ENCODE measurements at regions not wholly inside any gene's neighbourhood (a gene's known extent, or its start where the extent isn't known, plus 50 kb on each side); places are given as distances from the start of the nearest gene placed in this dataset.

DNA sequence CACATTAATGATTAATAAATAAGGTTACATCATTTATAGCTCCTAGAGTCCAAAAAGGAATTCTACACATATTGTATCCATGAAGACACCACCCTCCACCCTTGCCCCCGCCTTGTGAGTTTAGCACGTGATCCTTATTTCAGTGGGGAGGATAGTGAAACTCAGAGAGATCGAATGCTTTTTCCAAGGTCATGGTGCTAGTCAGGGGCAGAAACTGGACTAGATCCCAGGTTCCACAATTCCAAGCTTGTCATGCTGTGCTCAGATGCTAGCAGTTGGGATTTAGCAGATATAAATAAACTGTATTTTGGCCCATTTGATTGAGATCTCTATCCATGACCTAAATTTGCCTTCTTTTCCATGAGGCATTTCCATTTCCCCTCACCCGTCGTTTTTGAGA is 227.4 kb upstream of the THRB start:
- no peaks in the 10 kb centered on the region for H3K4me1 ChIP-seq (ENCODE audit: control insufficient read depth, insufficient read depth, low read length)
- H3K9ac ChIP-seq (ENCODE audit: low read length), result no peak overlapping the region
- H3K27me3 ChIP-seq (ENCODE audit: control insufficient read depth, insufficient read depth, low read length), result no peaks in the 10 kb centered on the region
- no peaks in the 10 kb centered on the region for H3K36me3 ChIP-seq (ENCODE audit: control insufficient read depth, insufficient read depth, low read length)
- H3K27ac ChIP-seq (ENCODE audit: low read depth, low read length), result no peak overlapping the region
- H3K4me3 ChIP-seq (ENCODE audit: low read length), result no peak overlapping the region

DNA sequence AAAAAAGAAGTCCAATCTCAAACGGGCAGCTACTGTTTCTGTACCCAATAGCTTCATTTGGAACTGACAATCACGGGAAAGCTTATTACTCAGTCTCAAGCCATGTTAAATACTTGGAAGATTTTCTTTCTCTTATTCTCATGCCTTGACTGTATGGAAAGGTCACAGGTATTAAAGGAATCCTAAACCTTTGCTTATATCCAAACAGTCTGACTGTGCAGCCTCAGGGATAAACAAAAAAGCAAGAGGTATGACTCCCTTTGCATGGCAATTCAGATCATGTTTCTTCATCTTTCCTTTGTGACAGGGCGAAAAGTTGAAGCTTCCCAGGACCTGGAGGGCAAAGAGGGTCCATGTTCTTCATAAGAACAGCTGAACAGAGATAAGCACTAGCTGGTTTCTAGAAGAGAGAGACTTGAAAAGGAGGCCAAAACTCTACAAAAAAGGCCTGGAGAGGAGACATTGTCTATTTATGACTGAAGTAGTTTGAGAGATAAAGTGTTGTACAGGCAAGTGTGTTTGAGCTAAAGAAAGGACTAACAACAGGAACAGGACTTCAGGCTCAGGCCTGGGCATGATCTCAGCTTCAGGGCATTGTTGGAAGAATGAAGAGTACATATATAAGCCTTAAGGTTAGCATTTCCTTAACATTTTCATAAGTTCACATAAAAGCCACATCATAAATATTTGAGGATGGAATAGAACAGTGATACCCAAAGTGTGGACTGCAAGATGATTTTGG is 231.0 kb upstream of the THRB start:
- Histone ChIP-seq H3K4me3 (ENCODE audit: low read length) (no peak overlapping the region), H3K27me3 (ENCODE audit: control insufficient read depth, insufficient read depth, low read length) (no peaks in the 10 kb centered on the region), H3K27ac (ENCODE audit: low read depth, low read length) (no peak overlapping the region), H3K36me3 (ENCODE audit: control insufficient read depth, insufficient read depth, low read length) (no peaks in the 10 kb centered on the region), H3K4me1 (ENCODE audit: control insufficient read depth, insufficient read depth, low read length) (no peaks in the 10 kb centered on the region), H3K9ac (ENCODE audit: low read length) (no peak overlapping the region)

- Histone ChIP-seq H3K27me3 (ENCODE audit: control insufficient read depth, insufficient read depth, low read length) (no peaks in the 10 kb centered on the region), H3K4me3 (ENCODE audit: low read length) (no peak overlapping the region), H3K4me1 (ENCODE audit: control insufficient read depth, insufficient read depth, low read length) (no peaks in the 10 kb centered on the region), H3K9ac (ENCODE audit: low read length) (no peak overlapping the region), H3K36me3 (ENCODE audit: control insufficient read depth, insufficient read depth, low read length) (no peaks in the 10 kb centered on the region), H3K27ac (ENCODE audit: low read depth, low read length) (no peak overlapping the region)
Measured at GRCh38 chr3:24726423-24726822, 231.8 kb upstream of the THRB start.

DNA sequence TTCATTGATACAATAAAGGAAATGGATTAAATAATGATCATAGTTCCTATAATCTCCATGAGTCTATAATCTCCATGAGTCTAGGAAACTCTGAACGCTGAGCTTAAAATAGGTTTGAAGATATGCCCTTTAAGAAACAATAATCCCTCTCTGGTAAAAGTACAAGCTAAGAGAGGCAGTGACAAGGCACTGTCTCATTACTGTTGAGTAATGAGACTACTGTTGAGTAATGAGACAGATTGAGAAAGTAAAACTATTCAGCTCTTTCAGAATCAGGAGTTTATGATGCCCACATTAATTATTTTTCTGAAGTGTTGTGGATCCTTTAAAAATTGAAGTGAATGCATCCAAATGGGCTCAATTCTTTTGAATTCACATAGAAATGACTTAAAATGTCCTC is 235.5 kb upstream of the THRB start:
- Histone ChIP-seq H3K4me3 (ENCODE audit: low read length) (no peak overlapping the region), H3K27ac (ENCODE audit: low read depth, low read length) (no peak overlapping the region), H3K9ac (ENCODE audit: low read length) (no peak overlapping the region), H3K27me3 (ENCODE audit: control insufficient read depth, insufficient read depth, low read length) (no peaks in the 10 kb centered on the region), H3K4me1 (ENCODE audit: control insufficient read depth, insufficient read depth, low read length) (no peaks in the 10 kb centered on the region), H3K36me3 (ENCODE audit: control insufficient read depth, insufficient read depth, low read length) (no peaks in the 10 kb centered on the region)

DNA sequence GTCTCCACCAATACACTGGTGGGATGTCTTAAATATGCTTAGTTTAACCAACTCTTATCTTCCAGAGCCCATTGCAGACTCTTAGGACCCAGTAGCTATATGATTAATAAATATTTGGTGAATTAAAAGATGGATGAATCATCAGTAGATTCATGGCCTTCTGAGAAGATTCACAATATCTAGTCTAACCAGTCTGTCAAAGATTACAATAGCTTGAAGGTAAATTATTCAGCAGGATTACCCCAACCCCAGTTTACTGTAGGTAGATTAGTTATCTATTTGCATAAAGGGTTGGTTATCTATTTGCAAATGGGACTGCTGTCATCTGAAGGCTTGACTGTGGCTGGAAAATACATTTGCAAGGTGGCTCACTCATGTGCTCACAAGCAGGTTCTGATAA is 239.4 kb upstream of the THRB start:
- Histone ChIP-seq H3K9ac (ENCODE audit: low read length) (no peak overlapping the region), H3K36me3 (ENCODE audit: control insufficient read depth, insufficient read depth, low read length) (no peaks in the 10 kb centered on the region), H3K27ac (ENCODE audit: low read depth, low read length) (no peak overlapping the region), H3K4me1 (ENCODE audit: control insufficient read depth, insufficient read depth, low read length) (no peaks in the 10 kb centered on the region), H3K27me3 (ENCODE audit: control insufficient read depth, insufficient read depth, low read length) (no peaks in the 10 kb centered on the region), H3K4me3 (ENCODE audit: low read length) (no peak overlapping the region)

- H3K4me1 ChIP-seq (ENCODE audit: control insufficient read depth, insufficient read depth, low read length), result no peaks in the 10 kb centered on the region
- no peak overlapping the region for H3K9ac ChIP-seq (ENCODE audit: low read length)
Measured at GRCh38 chr3:24736701-24737100, 242.1 kb upstream of the THRB start.

GRCh38 chr3:24740326-24740725 is 245.7 kb upstream of the THRB start:
- no peaks in the 10 kb centered on the region for H3K27me3 ChIP-seq (ENCODE audit: control insufficient read depth, insufficient read depth, low read length)
- H3K36me3 ChIP-seq (ENCODE audit: control insufficient read depth, insufficient read depth, low read length), result no peaks in the 10 kb centered on the region
- no peak overlapping the region for H3K27ac ChIP-seq (ENCODE audit: low read depth, low read length)
- no peaks in the 10 kb centered on the region for H3K4me1 ChIP-seq (ENCODE audit: control insufficient read depth, insufficient read depth, low read length)
- H3K9ac ChIP-seq (ENCODE audit: low read length), result no peak overlapping the region
- no peak overlapping the region for H3K4me3 ChIP-seq (ENCODE audit: low read length)

More at GRCh38 chr3:24736701-24737100, 242.1 kb upstream of the THRB start:
- Histone ChIP-seq H3K36me3 (ENCODE audit: control insufficient read depth, insufficient read depth, low read length) (no peaks in the 10 kb centered on the region), H3K27me3 (ENCODE audit: control insufficient read depth, insufficient read depth, low read length) (no peaks in the 10 kb centered on the region), H3K4me3 (ENCODE audit: low read length) (no peak overlapping the region), H3K27ac (ENCODE audit: low read depth, low read length) (no peak overlapping the region)

- no peaks in the 10 kb centered on the region for H3K36me3 ChIP-seq (ENCODE audit: control insufficient read depth, insufficient read depth, low read length)
- H3K27me3 ChIP-seq (ENCODE audit: control insufficient read depth, insufficient read depth, low read length), result no peaks in the 10 kb centered on the region
- H3K27ac ChIP-seq (ENCODE audit: low read depth, low read length), result no peak overlapping the region
- no peak overlapping the region for H3K9ac ChIP-seq (ENCODE audit: low read length)
- no peak overlapping the region for H3K4me3 ChIP-seq (ENCODE audit: low read length)
- no peaks in the 10 kb centered on the region for H3K4me1 ChIP-seq (ENCODE audit: control insufficient read depth, insufficient read depth, low read length)
Measured at GRCh38 chr3:24741506-24741905, 246.9 kb upstream of the THRB start.

DNA sequence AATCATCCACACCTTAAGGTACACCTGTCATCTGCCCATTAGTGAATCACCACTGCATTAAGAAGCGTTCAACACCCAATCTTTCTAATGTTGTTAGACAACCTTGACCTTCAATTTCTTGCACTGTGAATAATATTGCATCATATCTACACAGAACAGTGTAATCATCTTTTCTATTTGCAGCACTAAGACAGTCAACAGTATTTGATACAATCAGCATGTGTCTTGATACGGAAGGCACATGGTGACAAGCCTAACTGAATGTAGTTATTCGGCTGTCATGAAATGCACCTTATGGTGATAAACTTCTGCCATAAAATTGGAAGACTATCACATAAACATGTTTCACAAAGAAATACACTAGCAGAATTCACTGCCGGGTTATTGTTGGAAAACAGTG is 253.9 kb upstream of the THRB start:
- H3K4me3 ChIP-seq (ENCODE audit: low read length), result no peak overlapping the region
- H3K36me3 ChIP-seq (ENCODE audit: control insufficient read depth, insufficient read depth, low read length), result no peaks in the 10 kb centered on the region
- H3K27me3 ChIP-seq (ENCODE audit: control insufficient read depth, insufficient read depth, low read length), result no peaks in the 10 kb centered on the region
- H3K4me1 ChIP-seq (ENCODE audit: control insufficient read depth, insufficient read depth, low read length), result no peaks in the 10 kb centered on the region
- H3K27ac ChIP-seq (ENCODE audit: low read depth, low read length), result no peak overlapping the region
- no peak overlapping the region for H3K9ac ChIP-seq (ENCODE audit: low read length)

DNA sequence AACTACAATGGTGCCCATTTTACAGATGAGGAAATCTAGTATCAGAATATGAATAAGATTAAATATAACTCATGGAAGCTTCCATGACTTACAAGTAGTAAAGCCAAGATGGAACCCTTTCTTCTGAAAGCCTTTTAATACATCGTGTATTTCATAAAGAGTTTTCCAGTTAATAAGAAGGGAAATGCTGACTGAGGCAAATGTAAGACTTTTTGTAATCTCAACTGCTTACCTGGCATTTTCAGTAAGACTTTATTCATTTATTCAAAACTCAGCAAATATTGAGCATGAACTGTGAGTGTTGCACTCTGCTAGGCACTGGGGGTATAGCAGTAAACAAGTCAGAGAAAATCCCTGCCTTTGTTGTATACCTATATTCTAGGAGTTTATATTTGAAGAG is 256.4 kb upstream of the THRB start:
- H3K27me3 ChIP-seq (ENCODE audit: control insufficient read depth, insufficient read depth, low read length), result no peaks in the 10 kb centered on the region
- H3K27ac ChIP-seq (ENCODE audit: low read depth, low read length), result no peak overlapping the region
- no peaks in the 10 kb centered on the region for H3K36me3 ChIP-seq (ENCODE audit: control insufficient read depth, insufficient read depth, low read length)
- H3K9ac ChIP-seq (ENCODE audit: low read length), result no peak overlapping the region
- no peaks in the 10 kb centered on the region for H3K4me1 ChIP-seq (ENCODE audit: control insufficient read depth, insufficient read depth, low read length)
- H3K4me3 ChIP-seq (ENCODE audit: low read length), result no peak overlapping the region

DNA sequence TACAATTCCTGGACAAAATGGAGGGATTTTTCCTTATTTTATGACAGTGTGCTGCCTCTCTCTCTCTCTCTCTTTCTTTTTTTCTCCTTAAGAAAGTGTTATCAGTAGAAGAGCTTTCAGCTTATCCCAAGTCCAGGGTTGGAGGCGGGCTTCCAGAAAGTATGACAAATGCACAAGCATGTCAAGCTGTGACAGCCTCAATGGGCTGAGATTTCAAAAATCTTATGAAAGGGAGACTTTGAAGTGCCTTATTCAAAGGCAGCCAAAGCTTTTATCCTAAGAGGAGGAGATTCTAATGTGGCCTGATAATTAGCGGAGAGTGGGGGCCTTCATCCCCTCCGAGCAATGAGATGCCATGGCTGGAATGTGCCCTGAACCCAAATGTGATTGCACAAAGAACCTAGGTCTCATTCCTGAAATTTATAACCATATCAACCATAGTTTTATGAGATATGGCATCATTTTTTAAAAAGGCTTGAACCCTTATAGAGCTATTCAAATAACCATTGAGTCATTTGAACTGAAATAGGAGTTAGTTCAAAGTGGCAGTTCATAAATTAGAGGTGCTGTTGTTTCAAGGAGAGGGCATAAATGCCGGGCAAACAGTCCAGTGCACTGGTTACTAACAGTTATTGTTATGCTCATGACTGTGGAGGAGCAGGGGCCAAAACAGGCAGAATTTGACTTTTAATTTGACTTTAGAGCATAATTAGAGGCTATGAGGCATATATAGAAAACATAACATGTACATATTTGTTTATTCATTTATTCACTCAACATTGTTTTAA is 261.6 kb upstream of the THRB start:
- no peaks in the 10 kb centered on the region for H3K36me3 ChIP-seq (ENCODE audit: control insufficient read depth, insufficient read depth, low read length)
- H3K27ac ChIP-seq (ENCODE audit: low read depth, low read length), result no peak overlapping the region
- H3K4me1 ChIP-seq (ENCODE audit: control insufficient read depth, insufficient read depth, low read length), result no peaks in the 10 kb centered on the region
- no peak overlapping the region for H3K9ac ChIP-seq (ENCODE audit: low read length)
- H3K27me3 ChIP-seq (ENCODE audit: control insufficient read depth, insufficient read depth, low read length), result no peaks in the 10 kb centered on the region
- H3K4me3 ChIP-seq (ENCODE audit: low read length), result no peak overlapping the region

DNA sequence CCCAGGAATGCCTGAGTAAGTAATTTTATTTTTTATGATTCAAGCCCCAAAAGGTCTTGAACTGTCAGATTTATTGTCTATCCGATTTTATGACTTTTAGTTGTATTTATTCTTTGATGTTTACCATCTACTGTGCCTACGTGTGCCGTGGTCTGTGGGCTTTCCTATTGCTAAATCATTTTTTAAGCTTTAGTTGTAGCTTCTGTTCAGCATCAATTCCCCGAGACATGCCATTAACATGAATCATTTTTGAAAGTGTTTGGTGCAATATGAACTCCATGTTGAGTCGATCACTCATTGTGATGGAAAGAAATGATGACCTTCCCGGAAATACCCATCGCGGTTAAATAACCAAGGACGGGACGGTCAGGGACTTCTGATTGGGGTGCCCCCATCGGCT is 268.7 kb upstream of the THRB start:
- Histone ChIP-seq H3K36me3 (ENCODE audit: control insufficient read depth, insufficient read depth, low read length) (no peaks in the 10 kb centered on the region), H3K27ac (ENCODE audit: low read depth, low read length) (no peak overlapping the region), H3K4me1 (ENCODE audit: control insufficient read depth, insufficient read depth, low read length) (no peaks in the 10 kb centered on the region), H3K27me3 (ENCODE audit: control insufficient read depth, insufficient read depth, low read length) (no peaks in the 10 kb centered on the region), H3K4me3 (ENCODE audit: low read length) (no peak overlapping the region), H3K9ac (ENCODE audit: low read length) (no peak overlapping the region)

Data from rectal smooth muscle tissue (tissue), 1 donor.